ENCODE measurements at regions not wholly inside any gene's neighbourhood (a gene's known extent, or its start where the extent isn't known, plus 50 kb on each side); places are given as distances from the start of the nearest gene placed in this dataset.
A peak's percentile ranks its signal among the peaks of the same experiment; 100 is the strongest.

GRCh38 chr20:47883186-47883585 is 97.9 kb upstream of the SULF2 start:
- Histone ChIP-seq H3K4me3 (no peak overlapping the region), H3K27ac (no peak overlapping the region), H3K4me1 (replicated peaks in 1 of 2) (peaks cover 0 to 16% of the 10 kb centered on the region in 2 donors)
- in situ Hi-C loops (cut with MboI; ENCODE audit: low pct_unique_long_range_greater_than_20kb in 2 of 9, low sequenced_read_pairs in 9 of 9, unreplicated experiment in 9 of 9) = no loop called here
- WGBS, 10 experiments = 0 to 80% (median 43%) methylated on average over 1 to 3 of the region's 5 CpGs; no CpG with 5 or more reads in 6 of the 10 experiments
- no peak for ATAC-seq (replicated peaks in 6 of 8)

DNA sequence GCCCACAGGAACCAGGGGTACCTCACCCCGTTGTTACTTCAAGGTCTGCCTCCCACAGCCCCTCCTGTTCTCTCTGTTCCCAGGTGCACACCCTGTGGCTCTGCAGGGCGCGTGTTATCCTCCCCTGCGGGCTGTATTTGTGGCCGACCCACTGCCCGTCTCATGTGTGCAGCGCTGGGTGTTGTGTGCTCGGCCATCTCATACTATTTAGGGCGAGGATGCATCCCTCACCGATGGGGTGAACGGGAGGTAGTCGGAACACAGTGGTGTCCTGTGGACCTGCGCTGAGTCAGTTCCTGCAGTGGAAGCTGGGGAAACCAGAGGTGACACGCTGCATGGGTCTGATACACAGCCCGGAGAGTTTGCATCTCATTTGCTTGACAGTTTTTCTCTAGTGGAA is 94.5 kb upstream of the SULF2 start:
- 43 to 100% (median 88%) methylated on average over 1 to 14 of the region's 15 CpGs; no CpG with 5 or more reads in 3 of the 10 experiments for WGBS, 10 experiments
- Histone ChIP-seq H3K4me1 (replicated peaks in 1 of 2) (peaks cover 22 to 32% of the 10 kb centered on the region in 2 donors), H3K27ac (no peak overlapping the region), H3K4me3 (no peak overlapping the region)
- in situ Hi-C loops (cut with MboI; ENCODE audit: low pct_unique_long_range_greater_than_20kb in 2 of 9, low sequenced_read_pairs in 9 of 9, unreplicated experiment in 9 of 9) = no loop called here
- no peak for ATAC-seq (replicated peaks in 6 of 8)

DNA sequence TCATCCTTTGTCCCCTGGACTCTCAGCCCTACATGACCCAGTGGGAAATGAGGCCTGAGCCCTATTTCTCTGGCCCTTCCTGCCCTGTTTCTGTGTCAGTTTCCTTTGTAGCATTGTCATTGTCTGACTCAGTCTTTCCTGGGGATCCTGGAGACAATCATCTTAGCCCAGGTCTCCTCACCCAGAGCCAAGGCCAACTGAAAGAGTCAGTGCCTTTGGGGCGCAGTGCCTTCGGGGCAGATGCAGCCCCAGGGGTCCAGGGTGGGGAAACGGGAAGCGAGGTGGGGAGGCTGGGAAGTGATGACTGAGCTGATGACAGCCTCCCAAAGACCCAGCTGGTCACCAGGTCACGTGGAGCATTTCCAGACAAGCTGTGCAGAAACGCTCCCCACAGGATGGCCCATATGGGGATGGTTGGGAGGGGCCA is 93.3 kb upstream of the SULF2 start:
- 10 to 94% (median 41%) methylated on average over 3 to 5 of the region's 6 CpGs; no CpG with 5 or more reads in 7 of the 10 experiments for WGBS, 10 experiments
- peak in 6 of 8 experiments; percentile 40 to 96 (median 57) for ATAC-seq (replicated peaks in 6 of 8)
- Histone ChIP-seq H3K4me1 (replicated peaks in 1 of 2) (peaks cover 22 to 32% of the 10 kb centered on the region in 2 donors), H3K27ac (peak overlapping the region in 1 of 2 donors; percentile 35), H3K4me3 (no peak overlapping the region)
- in situ Hi-C loops (cut with MboI; ENCODE audit: low pct_unique_long_range_greater_than_20kb in 2 of 9, low sequenced_read_pairs in 9 of 9, unreplicated experiment in 9 of 9) = no loop called here

GRCh38 chr20:47876311-47877088 is 91.2 kb upstream of the SULF2 start:
- peaks cover 37 to 42% of the 10 kb centered on the region in 2 donors for H3K4me1 ChIP-seq (replicated peaks in 1 of 2)
- H3K4me3 ChIP-seq = no peak overlapping the region
- 41 to 100% (median 57%) methylated on average over 1 to 5 of the region's 5 CpGs for WGBS, 10 experiments
- in situ Hi-C loops (cut with MboI; ENCODE audit: low pct_unique_long_range_greater_than_20kb in 2 of 9, low sequenced_read_pairs in 9 of 9, unreplicated experiment in 9 of 9) = no loop called here
- peak in 5 of 8 experiments; percentile 75 to 86 (median 81) for ATAC-seq (replicated peaks in 6 of 8)
- peak overlapping the region in 1 of 2 donors; percentile 28 for H3K27ac ChIP-seq

GRCh38 chr20:47875297-47876025 is 90.2 kb upstream of the SULF2 start:
- Histone ChIP-seq H3K4me1 (replicated peaks in 1 of 2) (peaks cover 38 to 42% of the 10 kb centered on the region in 2 donors), H3K27ac (peak overlapping the region in 1 of 2 donors; percentile 63), H3K4me3 (no peak overlapping the region)
- peak in 4 of 8 experiments; percentile 6 to 31 (median 16) for ATAC-seq (replicated peaks in 6 of 8)
- WGBS, 10 experiments = 20 to 80% (median 68%) methylated on average over 1 to 9 of the region's 13 CpGs; no CpG with 5 or more reads in 2 of the 10 experiments
- in situ Hi-C loops (cut with MboI; ENCODE audit: low pct_unique_long_range_greater_than_20kb in 2 of 9, low sequenced_read_pairs in 9 of 9, unreplicated experiment in 9 of 9) = no loop called here

- in situ Hi-C loops (cut with MboI; ENCODE audit: low pct_unique_long_range_greater_than_20kb in 2 of 9, low sequenced_read_pairs in 9 of 9, unreplicated experiment in 9 of 9) = no loop called here
- no peak overlapping the region for H3K27ac ChIP-seq
- H3K4me3 ChIP-seq = no peak overlapping the region
- 71 to 100% (median 80%) methylated on average over 2 to 5 of the region's 9 CpGs; no CpG with 5 or more reads in 5 of the 10 experiments for WGBS, 10 experiments
- peaks cover 34 to 38% of the 10 kb centered on the region in 2 donors for H3K4me1 ChIP-seq (replicated peaks in 1 of 2)
- peak in 5 of 8 experiments; percentile 40 to 49 (median 46) for ATAC-seq (replicated peaks in 6 of 8)
These were observed 87.1 kb upstream of the SULF2 start for GRCh38 chr20:47872341-47872740.

GRCh38 chr20:47870475-47870874 is 85.2 kb upstream of the SULF2 start:
- in situ Hi-C loops (cut with MboI; ENCODE audit: low pct_unique_long_range_greater_than_20kb in 2 of 9, low sequenced_read_pairs in 9 of 9, unreplicated experiment in 9 of 9) = no loop called here
- peaks cover 16 to 21% of the 10 kb centered on the region in 2 donors for H3K4me1 ChIP-seq (replicated peaks in 1 of 2)
- 40 to 88% (median 66%) methylated on average over 1 to 2 of the region's 2 CpGs; no CpG with 5 or more reads in 2 of the 10 experiments for whole genome bisulfite sequencing, 10 experiments
- no peak overlapping the region for H3K4me3 ChIP-seq
- no peak overlapping the region for H3K27ac ChIP-seq
- no peak for ATAC-seq (replicated peaks in 6 of 8)

DNA sequence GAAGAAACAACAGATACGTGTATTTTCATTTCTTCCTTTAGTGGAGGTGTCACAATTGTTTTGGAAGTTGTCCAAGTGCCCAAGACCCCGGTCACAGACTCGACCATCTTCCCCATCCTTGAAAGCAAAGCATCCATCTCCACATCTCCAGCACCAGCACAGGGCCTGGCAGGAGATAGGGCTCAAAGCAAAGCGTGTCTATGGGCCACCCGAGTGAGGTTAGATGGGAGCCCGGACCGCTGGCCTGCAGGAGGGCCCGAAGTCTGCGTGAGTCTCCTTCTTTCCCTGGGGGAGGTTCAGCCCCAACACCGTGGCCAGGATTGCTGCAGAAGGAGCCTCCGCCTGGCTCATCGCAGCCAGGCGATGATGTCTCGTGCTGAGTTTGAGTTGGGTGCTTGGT is 83.5 kb upstream of the SULF2 start:
- ATAC-seq (replicated peaks in 6 of 8) = no peak
- Histone ChIP-seq H3K4me3 (no peak overlapping the region), H3K27ac (no peak overlapping the region), H3K4me1 (replicated peaks in 1 of 2) (peaks cover 9 to 17% of the 10 kb centered on the region in 2 donors)
- WGBS, 10 experiments = 83 to 100% (median 100%) methylated on average over 1 to 6 of the region's 14 CpGs; no CpG with 5 or more reads in 2 of the 10 experiments
- in situ Hi-C loops (cut with MboI; ENCODE audit: low pct_unique_long_range_greater_than_20kb in 2 of 9, low sequenced_read_pairs in 9 of 9, unreplicated experiment in 9 of 9) = no loop called here

DNA sequence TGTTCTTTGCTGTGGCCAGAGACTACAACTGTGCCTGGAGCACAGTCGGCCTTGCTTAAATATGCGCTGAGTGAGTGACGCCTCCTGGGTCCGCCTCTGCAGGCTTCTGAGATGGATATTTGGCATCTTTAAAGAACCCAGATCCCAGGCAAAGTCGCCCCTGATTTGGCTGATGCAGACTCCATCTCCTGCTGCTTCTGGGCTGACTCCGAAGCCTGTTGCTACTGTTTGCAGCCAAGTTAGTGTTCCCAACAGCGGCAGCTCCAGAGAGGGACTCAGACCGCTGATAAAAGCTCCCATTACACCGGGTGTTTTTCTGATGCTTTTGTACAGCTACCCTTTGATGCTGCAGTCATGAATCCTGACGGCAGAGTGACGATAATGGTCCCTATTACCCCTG is 83.0 kb upstream of the SULF2 start:
- H3K4me3 ChIP-seq = no peak overlapping the region
- H3K27ac ChIP-seq = no peak overlapping the region
- ATAC-seq (replicated peaks in 6 of 8) = no peak
- peaks cover 9 to 17% of the 10 kb centered on the region in 2 donors for H3K4me1 ChIP-seq (replicated peaks in 1 of 2)
- WGBS, 10 experiments = 31 to 100% (median 77%) methylated on average over 2 to 11 of the region's 11 CpGs; no CpG with 5 or more reads in 2 of the 10 experiments
- in situ Hi-C loops (cut with MboI; ENCODE audit: low pct_unique_long_range_greater_than_20kb in 2 of 9, low sequenced_read_pairs in 9 of 9, unreplicated experiment in 9 of 9) = no loop called here

DNA sequence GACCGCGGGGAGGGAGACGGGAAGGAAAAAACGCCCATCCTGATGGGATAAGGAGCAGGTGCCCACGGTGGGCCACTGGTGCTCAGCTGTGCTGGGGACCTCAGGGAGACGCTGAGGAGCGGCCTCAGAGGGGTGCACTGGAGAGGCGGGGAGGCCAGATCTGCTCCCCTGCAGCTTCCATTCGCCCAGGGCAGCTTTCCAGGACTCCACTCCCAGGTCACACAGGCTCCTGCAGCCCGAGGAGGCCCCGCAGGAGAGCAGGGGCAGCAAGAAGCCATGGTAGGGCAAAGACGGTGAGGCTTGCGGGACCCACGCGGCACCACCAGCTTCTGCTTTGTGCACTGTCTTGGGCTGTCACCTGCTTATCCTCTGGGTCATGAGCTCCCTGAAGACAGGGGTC is 82.5 kb upstream of the SULF2 start:
- H3K27ac ChIP-seq = no peak overlapping the region

GRCh38 chr20:47866480-47866879 is 81.2 kb upstream of the SULF2 start:
- in situ Hi-C loops (cut with MboI; ENCODE audit: low pct_unique_long_range_greater_than_20kb in 2 of 9, low sequenced_read_pairs in 9 of 9, unreplicated experiment in 9 of 9) = no loop called here
- ATAC-seq (replicated peaks in 6 of 8) = no peak

More for the DNA sequence above, 82.5 kb upstream of the SULF2 start:
- no peak overlapping the region for H3K4me3 ChIP-seq
- no peak for ATAC-seq (replicated peaks in 6 of 8)
- in situ Hi-C loops (cut with MboI; ENCODE audit: low pct_unique_long_range_greater_than_20kb in 2 of 9, low sequenced_read_pairs in 9 of 9, unreplicated experiment in 9 of 9) = no loop called here
- peaks cover 7 to 15% of the 10 kb centered on the region in 2 donors for H3K4me1 ChIP-seq (replicated peaks in 1 of 2)
- 80 to 100% methylated on average over 3 to 5 of the region's 15 CpGs; no CpG with 5 or more reads in 8 of the 10 experiments for WGBS, 10 experiments

DNA sequence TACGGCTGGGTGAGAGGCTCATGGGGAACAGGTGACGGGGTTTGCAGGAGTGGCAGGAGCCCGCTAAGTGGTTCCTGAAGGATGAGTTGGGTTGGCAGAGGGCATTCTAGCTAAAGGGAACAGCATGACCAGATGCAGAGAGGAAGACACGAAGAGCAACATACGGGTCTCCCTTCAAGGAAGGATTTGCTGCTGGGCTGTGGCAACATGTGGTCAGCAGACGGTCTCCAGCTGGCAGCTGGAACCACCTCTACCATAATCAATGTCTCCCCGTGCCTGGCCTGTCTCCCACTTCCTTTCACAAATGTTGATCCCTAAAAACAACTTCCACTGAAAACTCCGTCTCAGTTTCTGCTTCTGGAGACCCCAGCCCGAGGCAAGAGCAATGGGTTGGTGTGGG is 80.6 kb upstream of the SULF2 start:
- no peaks in the 10 kb centered on the region for H3K4me1 ChIP-seq (replicated peaks in 1 of 2)
- peak in 3 of 8 experiments; percentile 60 to 88 (median 77) for ATAC-seq (replicated peaks in 6 of 8)
- 8 to 100% (median 65%) methylated on average over 2 to 9 of the region's 9 CpGs; no CpG with 5 or more reads in 2 of the 10 experiments for WGBS, 10 experiments
- in situ Hi-C loops (cut with MboI; ENCODE audit: low pct_unique_long_range_greater_than_20kb in 2 of 9, low sequenced_read_pairs in 9 of 9, unreplicated experiment in 9 of 9) = no loop called here
- H3K4me3 ChIP-seq = no peak overlapping the region
- H3K27ac ChIP-seq = no peak overlapping the region

More at GRCh38 chr20:47866480-47866879, 81.2 kb upstream of the SULF2 start:
- no peak overlapping the region for H3K4me3 ChIP-seq
- 0 to 93% (median 63%) methylated on average over 1 to 7 of the region's 10 CpGs; no CpG with 5 or more reads in 6 of the 10 experiments for WGBS, 10 experiments
- H3K4me1 ChIP-seq (replicated peaks in 1 of 2) = peaks cover 0 to 1% of the 10 kb centered on the region in 2 donors
- H3K27ac ChIP-seq = no peak overlapping the region

DNA sequence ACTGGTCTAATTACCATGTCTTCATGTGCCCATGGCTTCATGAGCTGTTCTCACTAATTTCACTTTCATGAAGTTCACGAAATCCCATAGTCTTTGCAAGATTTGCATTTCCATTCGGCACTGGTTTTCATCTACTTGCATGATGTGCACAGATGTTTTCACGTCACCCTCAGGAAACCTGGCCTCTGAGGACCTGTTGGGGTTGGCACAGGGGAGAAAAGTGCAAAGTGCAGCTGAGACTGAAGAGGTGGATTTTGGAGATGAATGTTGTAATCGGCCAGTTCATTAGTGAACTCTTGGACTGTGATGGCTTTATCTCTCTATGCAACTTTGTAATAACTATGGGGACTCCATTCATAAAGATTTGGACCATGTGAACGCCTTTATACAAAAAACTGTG is 80.2 kb upstream of the SULF2 start:
- H3K4me3 ChIP-seq = no peak overlapping the region
- WGBS, 10 experiments = 8 to 95% (median 42%) methylated on average over 2 to 4 of the region's 5 CpGs; no CpG with 5 or more reads in 2 of the 10 experiments
- ATAC-seq (replicated peaks in 6 of 8) = peak in 1 of 8 experiments; percentile 52
- no peaks in the 10 kb centered on the region for H3K4me1 ChIP-seq (replicated peaks in 1 of 2)
- in situ Hi-C loops (cut with MboI; ENCODE audit: low pct_unique_long_range_greater_than_20kb in 2 of 9, low sequenced_read_pairs in 9 of 9, unreplicated experiment in 9 of 9) = no loop called here
- H3K27ac ChIP-seq = no peak overlapping the region

All from motor neuron (in vitro differentiated cells).